ENCODE measurements at regions not wholly inside any gene's neighbourhood (a gene's known extent, or its start where the extent isn't known, plus 50 kb on each side); places are given as distances from the start of the nearest gene placed in this dataset.

DNA sequence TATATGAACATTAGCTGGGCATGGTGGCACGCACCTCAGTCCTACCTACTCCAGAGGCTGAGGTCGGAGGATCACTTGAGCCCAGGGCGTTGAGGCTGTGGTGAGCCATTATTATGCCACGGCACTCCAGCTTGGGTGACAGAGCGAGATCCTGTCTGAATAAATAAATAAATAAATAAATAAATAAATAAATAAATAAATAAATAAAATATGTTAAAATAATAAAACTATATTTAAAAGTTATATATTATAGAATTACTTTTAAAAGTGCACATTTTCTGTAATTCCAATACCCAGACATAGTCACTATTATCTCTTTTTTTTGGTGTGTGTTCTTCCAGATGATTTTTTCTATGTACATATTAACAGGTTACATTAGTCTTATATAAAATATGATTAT lies 382.0 kb upstream of the ROBO2 start:
- TF ChIP-seq, protein P1, sequence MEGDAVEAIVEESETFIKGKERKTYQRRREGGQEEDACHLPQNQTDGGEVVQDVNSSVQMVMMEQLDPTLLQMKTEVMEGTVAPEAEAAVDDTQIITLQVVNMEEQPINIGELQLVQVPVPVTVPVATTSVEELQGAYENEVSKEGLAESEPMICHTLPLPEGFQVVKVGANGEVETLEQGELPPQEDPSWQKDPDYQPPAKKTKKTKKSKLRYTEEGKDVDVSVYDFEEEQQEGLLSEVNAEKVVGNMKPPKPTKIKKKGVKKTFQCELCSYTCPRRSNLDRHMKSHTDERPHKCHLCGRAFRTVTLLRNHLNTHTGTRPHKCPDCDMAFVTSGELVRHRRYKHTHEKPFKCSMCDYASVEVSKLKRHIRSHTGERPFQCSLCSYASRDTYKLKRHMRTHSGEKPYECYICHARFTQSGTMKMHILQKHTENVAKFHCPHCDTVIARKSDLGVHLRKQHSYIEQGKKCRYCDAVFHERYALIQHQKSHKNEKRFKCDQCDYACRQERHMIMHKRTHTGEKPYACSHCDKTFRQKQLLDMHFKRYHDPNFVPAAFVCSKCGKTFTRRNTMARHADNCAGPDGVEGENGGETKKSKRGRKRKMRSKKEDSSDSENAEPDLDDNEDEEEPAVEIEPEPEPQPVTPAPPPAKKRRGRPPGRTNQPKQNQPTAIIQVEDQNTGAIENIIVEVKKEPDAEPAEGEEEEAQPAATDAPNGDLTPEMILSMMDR (IDR thresholded peaks at IDR 0.05) = no peak
- TF ChIP-seq POLR2A (IDR thresholded peaks at IDR 0.05) = no peak

Measured in testis (tissue), 2 donors.